Fibroblast of skin of scalp (primary cell): ENCODE measurements at regions not wholly inside any gene's neighbourhood (a gene's known extent, or its start where the extent isn't known, plus 50 kb on each side); places are given as distances from the start of the nearest gene placed in this dataset.
A peak's percentile ranks its signal among the peaks of the same experiment; 100 is the strongest.
"Not testable (repeated sequence)": the region's sequence is repeated elsewhere in the genome, so short reads cannot be mapped to it uniquely, and the experiment has no call there.

Experiments used
- DNase-seq: peaks from one replicate; pipeline ENCODE4 v3.0.0-alpha.2; 2013

DNA sequence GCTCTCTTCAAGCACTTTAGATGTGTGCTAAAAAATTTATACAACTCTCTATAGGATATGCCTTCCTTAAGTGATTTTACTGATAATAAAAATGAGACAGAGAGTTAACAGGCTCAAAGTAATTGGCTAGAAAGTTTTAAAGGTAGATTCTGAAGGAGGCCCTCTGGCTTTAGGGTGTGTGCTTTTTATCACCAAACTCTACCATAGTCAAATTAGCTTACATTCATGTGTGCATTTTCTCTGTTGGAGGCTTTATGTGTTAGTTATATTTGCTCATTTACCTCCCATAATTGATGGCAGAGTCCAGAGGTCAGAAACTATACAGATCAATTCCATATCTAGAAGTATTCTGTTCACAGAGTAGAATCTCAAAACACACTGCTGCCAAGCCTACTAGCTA is 317.5 kb downstream of the JRKL start:
- no peak for DNase-seq

- DNase-seq, result no peak
These were observed 318.5 kb downstream of the JRKL start for GRCh38 chr11:96708219-96708878.

GRCh38 chr11:96713301-96713700 is 323.5 kb downstream of the JRKL start:
- no peak for DNase-seq

DNA sequence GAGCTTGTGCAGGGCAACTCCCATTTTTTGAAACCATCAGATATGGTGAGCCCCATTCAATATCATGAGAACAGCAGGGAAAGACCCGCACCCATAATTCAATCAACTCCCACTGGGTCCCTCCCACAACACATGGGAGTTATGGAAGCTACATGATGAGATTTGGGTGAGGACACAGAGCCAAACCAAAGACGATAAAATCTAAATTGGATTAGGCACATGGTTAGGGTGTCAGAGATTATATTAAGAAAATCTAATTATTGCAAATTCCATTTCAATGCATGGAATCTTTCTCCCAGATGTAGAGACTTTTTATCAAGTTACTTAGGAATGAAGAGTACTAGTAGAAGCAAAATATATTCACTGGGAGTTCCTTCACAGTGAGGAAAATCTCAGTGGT is 324.9 kb downstream of the JRKL start:
- no peak for DNase-seq

GRCh38 chr11:96715208-96715607 is 325.4 kb downstream of the JRKL start:
- no peak for DNase-seq

DNA sequence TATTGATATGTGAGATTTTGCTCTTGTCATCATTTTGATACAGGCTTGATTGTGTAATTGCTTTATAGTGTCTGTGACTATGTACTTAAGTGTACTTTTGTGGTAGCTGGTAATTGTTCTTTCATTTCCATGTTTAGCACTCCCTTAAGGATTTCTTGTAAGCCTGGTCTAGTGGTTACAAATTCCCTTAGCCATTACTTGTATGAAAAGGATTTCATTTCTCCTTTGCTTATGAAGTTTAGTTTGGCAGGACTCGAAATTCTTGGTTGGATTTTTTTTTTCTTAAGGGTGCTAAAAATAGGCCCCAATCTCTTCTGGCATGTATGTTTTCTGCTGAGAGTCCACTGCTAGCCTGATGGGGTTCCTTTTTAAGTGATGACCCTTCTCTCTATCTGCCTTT is 346.8 kb downstream of the JRKL start:
- DNase-seq, result peak; percentile 44

DNA sequence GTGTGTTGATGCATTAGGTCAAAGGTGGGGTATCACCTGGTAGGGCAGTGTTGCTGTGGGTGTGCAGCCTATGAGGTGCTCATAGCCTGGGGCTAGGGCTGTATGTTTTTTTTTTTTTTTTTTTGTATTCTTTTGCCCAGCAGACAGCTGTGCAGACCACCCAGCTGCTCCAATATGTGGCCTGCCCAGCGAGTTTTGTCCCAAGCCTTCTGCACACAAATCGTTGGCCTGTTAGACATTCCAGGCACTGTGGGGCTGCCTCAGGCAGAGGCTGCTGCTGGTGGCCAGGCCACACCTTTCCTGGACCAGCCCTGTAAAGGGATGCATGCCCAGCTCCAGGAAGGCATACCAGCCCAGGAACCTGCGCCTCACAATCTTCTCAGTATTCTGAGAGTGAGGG is 348.5 kb downstream of the JRKL start:
- DNase-seq, result no peak

GRCh38 chr11:96741068-96741467 is 351.3 kb downstream of the JRKL start:
- DNase-seq, result peak; percentile 15

DNA sequence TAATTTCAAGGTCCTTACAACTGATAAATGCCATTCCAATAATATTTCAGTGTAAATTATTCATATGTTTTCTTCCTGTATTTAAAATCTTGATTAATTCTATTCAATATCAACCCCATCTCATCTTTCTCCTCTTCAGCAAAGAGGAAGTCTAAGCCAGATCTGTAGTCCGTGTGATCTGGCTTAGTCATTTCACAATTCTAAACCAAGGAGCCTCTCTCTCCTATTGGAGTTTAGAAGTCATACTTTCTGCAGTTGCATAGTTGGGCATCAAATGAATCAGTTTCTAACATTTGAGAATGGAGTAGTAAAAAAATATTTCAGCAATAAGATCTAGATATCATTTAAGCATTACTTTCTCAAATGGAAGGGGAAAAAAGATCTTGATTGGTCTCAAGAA is 354.9 kb downstream of the JRKL start:
- DNase-seq, result no peak

- peak; percentile 31 for DNase-seq
These were observed 359.0 kb downstream of the JRKL start for GRCh38 chr11:96748639-96749370.

DNA sequence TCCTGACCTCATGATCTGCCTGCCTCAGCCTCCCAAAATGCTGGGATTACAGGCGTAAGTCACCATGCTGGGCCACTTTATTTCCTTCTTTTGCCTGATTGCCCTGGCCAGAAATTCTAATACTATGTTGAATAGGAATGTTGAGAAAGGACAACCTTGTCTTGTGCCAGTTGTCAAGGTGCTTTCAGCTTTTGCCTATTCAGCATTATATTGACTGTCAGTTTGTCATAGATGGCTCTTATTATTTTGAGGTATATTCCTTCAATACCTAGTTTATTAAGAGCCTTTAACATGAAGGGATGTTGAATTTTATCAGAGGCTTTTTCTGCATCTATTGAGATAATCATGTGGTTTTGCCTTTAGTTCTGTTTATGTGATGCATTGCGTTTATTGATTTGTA is 362.0 kb downstream of the JRKL start:
- not testable (repeated sequence) for DNase-seq

DNA sequence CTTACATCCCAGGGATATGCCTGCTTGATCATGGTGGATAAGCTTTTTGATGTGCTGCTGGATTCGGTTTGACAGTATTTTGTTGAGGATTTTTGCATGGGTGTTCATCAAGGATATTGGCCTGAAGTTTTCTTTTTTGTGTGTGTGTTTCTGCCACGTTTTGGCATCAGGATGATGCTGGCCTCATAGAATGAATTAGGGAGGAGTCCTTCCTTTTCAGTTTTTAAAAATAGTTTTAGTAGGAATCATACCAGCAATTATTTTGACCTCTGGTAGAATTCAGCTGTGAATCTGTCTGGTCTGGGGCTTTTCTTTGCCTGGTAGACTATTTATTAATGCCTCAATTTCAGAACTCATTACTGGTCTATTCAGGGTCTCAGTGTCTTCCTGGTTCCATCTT is 362.4 kb downstream of the JRKL start:
- DNase-seq, result no peak

DNA sequence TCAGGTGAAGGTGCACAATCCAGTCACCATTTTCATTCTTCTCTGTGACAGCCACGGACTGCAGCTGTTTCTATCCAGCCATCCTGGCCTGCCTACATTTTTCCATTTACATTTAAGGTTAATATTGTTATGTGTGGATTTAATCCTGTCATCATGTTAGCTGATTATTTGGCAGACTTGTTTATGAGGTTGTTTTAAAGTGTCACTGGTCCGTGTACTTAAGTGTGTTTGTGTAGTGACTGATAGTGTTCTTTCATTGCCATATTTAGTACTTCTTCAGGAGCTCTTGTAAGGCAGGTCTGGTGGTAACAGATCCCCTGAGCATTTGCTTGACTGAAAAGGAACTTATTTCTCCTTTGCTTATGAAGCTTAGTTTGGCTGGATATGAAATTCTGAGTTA is 364.2 kb downstream of the JRKL start:
- no peak for DNase-seq

DNA sequence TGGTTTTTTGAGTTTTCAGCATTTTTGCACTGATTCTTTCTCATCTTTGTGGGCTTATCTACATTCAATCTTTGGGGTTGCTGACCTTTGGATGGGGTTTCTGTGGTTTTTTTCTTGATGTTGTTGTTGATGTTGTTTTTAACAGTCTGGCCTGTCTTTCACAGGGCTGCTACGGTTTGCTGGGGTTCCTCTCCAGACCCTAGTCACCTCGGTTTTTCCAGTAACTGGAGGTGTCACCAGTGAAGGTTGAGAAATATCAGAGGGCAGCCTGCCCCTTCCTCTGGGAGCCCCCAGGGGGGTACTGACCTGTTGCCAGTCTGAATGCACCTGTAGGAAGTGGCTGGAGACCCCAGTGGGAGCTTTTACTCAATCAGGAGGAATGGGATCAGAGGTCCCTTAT is 365.4 kb downstream of the JRKL start:
- no peak for DNase-seq

DNA sequence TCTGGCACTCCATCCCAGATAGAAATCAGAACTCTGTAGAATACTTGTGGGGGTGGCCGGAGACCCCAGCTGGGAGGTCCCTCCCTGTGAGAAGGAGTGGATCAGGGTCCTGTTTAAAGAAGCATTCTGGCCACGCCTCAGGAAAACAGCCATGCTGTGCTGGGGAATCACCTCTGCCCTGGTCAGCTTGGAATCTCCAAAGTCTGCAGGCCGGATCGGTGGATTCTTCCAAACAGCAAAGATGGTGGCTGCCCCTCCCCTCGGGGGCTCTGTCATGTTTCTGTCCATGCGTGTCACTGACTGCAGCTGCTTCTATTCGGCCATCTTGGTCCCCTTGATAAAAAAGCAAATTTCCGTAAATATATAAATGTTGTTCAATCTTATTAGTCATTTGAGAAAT is 365.9 kb downstream of the JRKL start:
- no peak for DNase-seq

DNA sequence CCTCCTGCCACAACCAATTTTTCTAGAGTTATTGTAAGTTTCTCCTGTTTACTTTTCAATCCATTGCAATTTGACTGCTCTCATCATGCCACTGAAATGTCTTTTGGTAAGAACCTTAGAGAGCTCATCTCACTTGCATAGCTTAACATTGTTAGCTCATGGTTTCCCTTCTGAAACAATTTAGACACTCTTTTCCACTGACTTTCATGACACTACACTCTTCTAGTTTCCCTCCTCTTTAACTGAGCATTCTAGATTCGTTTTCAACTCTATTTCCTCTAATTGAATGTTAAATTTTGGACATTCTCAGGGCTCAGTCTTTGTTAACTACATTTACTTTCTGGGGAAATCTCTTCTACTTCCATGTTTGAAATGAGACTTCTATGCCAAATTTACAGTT is 369.1 kb downstream of the JRKL start:
- no peak for DNase-seq

DNA sequence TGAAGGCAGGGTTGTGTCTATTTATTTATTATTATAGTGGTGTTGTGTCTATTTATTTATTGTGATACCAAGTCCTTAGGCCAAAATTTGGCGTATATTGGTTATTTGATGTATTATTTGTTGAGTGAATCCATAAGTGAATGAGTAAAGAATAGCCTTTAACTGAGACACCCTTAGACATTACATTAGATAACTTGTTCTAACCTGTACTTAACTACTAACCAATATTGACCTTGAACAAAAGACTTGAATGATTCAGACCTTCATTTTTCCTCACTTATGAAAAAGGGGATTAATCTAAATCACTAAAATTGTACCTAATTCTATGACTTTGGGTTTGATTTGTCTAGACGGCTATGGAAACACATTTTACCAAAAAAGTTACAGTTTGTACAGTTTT is 370.5 kb downstream of the JRKL start:
- no peak for DNase-seq

- no peak for DNase-seq
These were observed 371.0 kb downstream of the JRKL start for GRCh38 chr11:96760815-96761214.

DNA sequence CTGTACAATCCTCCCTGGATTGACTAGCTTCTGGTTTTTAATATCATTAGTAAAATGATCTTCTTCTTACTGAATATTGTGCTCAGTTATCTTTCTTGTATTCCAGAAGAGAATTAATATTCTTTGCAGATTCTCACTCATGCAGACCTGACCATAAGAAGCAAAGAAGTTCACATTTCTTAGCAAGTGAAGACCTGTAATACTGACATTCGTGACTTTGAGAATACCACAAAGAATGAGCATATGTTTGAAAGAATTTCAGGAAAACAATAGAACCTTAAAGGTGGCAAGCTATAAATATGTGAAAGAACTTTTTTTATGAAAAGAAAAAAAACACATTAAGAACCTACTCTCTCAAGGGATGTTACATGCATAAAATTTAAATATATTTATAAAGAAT is 371.6 kb downstream of the JRKL start:
- no peak for DNase-seq

GRCh38 chr11:96763244-96763643 is 373.4 kb downstream of the JRKL start:
- DNase-seq, result no peak

- DNase-seq, result no peak
These were observed 388.5 kb downstream of the JRKL start for GRCh38 chr11:96778272-96778671.

GRCh38 chr11:96779030-96779429 is 389.2 kb downstream of the JRKL start:
- DNase-seq, result no peak

DNA sequence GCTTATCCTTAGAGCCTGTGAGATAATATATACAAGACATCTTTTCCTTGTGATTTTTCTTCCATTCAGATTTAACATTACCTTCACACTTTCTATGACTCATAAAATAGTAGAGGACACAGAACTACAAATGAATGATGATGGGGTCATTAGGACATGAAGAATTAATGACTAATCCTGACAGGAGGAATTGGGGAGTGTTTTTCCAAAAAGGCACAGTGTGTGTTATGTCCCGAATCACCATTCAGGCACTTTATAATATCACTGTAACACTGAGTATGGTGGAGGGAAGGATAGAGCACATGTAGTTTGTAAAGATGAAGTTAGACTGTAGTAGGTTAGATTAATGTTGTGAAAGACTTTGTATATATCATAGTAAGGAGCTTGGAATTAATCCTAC is 391.3 kb downstream of the JRKL start:
- no peak for DNase-seq

GRCh38 chr11:96782632-96783031 is 392.8 kb downstream of the JRKL start:
- no peak for DNase-seq

- no peak for DNase-seq
These were observed 393.5 kb downstream of the JRKL start for GRCh38 chr11:96783311-96783710.
